ENCODE measurements at regions not wholly inside any gene's neighbourhood (a gene's known extent, or its start where the extent isn't known, plus 50 kb on each side); places are given as distances from the start of the nearest gene placed in this dataset.

- DNase-seq (ENCODE audit: low read depth): no peak
- H3K4me3 ChIP-seq (ENCODE audit: low read depth, low read length): no peak overlapping the region
- TF ChIP-seq CTCF (IDR thresholded peaks at IDR 0.05; ENCODE audit: insufficient read depth, low read depth, low read length, missing control alignments): no peak
These were observed 1142.2 kb downstream of the C4orf33 start for GRCh38 chr4:130238121-130238520.

DNA sequence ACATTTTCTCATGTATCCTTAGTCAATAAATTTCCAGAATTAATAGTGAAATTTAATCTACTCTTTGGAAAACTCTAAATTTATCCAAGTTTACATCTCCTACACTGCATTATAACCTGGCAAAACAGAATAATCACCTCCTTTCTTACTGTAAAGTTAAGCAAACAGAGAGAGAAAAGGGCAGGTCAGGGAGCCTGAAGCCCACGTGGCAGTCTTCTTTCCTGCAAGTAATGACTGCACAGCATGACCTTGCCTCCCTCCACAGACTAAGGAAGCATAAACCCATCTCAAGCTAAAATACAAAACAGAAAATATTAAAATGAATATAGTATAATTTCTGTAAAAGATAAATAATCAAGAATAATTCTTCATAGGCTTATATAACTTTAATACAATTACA lies 1153.0 kb downstream of the C4orf33 start:
- DNase-seq (ENCODE audit: low read depth): no peak
- H3K4me3 ChIP-seq (ENCODE audit: low read depth, low read length): no peak overlapping the region
- no peak for TF ChIP-seq CTCF (IDR thresholded peaks at IDR 0.05; ENCODE audit: insufficient read depth, low read depth, low read length, missing control alignments)

- DNase-seq (ENCODE audit: low read depth): no peak
- H3K4me3 ChIP-seq (ENCODE audit: low read depth, low read length): no peak overlapping the region
- no peak for TF ChIP-seq CTCF (IDR thresholded peaks at IDR 0.05; ENCODE audit: insufficient read depth, low read depth, low read length, missing control alignments)
These were observed 1161.3 kb downstream of the C4orf33 start for GRCh38 chr4:130257271-130257670.

- no peak overlapping the region for H3K4me3 ChIP-seq (ENCODE audit: low read depth, low read length)
- DNase-seq (ENCODE audit: low read depth): no peak
These were observed 1170.9 kb downstream of the C4orf33 start for GRCh38 chr4:130266814-130267213.

DNA sequence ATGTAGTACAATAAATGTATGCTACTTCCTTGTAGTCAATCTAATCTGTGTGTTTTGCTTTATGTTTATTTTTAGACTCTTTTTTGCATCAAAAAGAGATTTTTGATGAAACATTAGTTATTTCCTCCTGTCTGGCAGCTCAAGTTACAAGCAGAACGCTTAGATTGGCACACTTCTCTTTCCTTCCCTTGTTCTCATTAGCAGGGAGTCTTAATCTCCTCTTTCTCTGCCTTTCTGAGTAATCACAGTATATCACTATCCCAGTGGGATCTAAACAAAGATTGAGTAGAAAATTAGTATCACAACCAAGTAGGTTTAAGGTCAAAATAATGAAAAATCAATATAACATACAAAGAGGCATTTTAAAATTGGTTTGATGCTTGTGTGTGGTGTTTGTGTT lies 1192.6 kb downstream of the C4orf33 start:
- no peak overlapping the region for H3K4me3 ChIP-seq (ENCODE audit: low read depth, low read length)
- DNase-seq (ENCODE audit: low read depth): no peak
- no peak for TF ChIP-seq CTCF (IDR thresholded peaks at IDR 0.05; ENCODE audit: insufficient read depth, low read depth, low read length, missing control alignments)

More at GRCh38 chr4:130266814-130267213, 1170.9 kb downstream of the C4orf33 start:
- TF ChIP-seq CTCF (IDR thresholded peaks at IDR 0.05; ENCODE audit: insufficient read depth, low read depth, low read length, missing control alignments): no peak

- no peak overlapping the region for H3K4me3 ChIP-seq (ENCODE audit: low read depth, low read length)
- TF ChIP-seq CTCF (IDR thresholded peaks at IDR 0.05; ENCODE audit: insufficient read depth, low read depth, low read length, missing control alignments): no peak
- DNase-seq (ENCODE audit: low read depth): no peak
These were observed 1197.7 kb downstream of the C4orf33 start for GRCh38 chr4:130293692-130294091.

- no peak for DNase-seq (ENCODE audit: low read depth)
- no peak overlapping the region for H3K4me3 ChIP-seq (ENCODE audit: low read depth, low read length)
- no peak for TF ChIP-seq CTCF (IDR thresholded peaks at IDR 0.05; ENCODE audit: insufficient read depth, low read depth, low read length, missing control alignments)
These were observed 1200.5 kb downstream of the C4orf33 start for GRCh38 chr4:130296448-130296847.

Measured in GM12865 (cell line).